HG03064 (cell line): ENCODE measurements at regions not wholly inside any gene's neighbourhood (a gene's known extent, or its start where the extent isn't known, plus 50 kb on each side); places are given as distances from the start of the nearest gene placed in this dataset.
"Not testable (repeated sequence)": the region's sequence is repeated elsewhere in the genome, so short reads cannot be mapped to it uniquely, and the experiment has no call there.

ENCODE experiments used
- ATAC-seq: cut with Tn5 transposase; IDR thresholded peaks from one replicate; pipeline ENCODE4 v1.9.1; 2021; ENCODE audit warnings: low read depth; ENCODE audit not compliant: unreplicated experiment

DNA sequence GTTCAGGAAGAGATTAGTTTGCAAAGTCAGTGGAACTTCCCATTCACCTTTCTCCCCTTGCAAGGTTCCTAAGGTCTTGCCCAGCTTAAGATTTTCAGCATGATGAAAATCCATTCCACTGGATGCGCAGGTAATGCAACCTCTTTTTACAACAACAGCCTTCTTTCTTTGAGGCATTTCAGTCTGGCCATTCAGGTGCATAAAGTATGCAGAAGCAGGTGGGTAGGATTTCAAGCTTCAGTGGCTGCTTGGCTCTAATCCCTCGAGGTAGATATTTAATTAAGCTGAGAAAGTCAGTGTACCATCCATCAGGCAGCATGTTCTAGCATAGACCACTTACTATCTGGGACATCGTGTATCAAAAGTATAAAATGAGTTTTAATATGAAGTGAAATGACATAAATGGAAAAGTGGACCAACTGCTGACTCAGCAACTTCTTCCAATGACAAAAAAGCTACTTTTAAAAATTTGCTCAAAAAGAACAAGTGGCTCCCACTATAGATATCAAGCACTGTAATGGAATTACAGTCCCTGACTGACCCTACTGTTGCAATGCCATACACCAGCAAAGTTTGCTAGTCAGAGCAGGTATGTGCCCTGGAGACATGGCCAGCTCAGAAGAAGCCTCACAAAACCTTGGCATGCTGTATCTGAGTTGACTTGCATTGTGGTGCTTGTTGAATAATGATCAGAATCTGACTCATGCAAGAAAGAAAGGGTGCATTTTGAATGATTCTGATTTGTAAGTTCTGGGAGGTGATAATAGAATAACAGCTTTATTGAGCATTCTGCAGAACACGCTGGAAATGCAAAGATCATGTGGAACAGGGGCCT lies 459.9 kb upstream of the MCTP2 start:
- no peak for ATAC-seq

GRCh38 chr15:93770788-93771187 lies 460.6 kb upstream of the MCTP2 start:
- ATAC-seq = no peak

DNA sequence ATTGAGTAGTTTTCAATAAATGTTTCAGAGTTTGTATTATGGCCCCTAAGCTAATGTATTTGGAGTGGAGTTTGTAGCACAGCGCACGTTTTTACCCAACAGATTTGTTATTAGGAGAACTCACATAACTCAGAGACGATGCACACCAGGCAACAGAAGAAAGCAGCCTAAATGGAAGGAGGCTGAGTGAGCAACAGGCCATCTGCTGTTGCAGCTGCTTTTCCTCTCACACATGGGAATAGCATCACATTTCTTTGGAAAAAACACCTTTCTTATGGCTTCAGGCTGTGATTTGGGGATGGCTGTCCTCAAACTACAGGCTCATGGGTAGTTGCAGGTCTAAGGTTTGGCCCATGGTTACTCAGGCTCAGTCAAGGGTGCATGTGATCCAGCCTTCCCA lies 469.3 kb upstream of the MCTP2 start:
- ATAC-seq = no peak

DNA sequence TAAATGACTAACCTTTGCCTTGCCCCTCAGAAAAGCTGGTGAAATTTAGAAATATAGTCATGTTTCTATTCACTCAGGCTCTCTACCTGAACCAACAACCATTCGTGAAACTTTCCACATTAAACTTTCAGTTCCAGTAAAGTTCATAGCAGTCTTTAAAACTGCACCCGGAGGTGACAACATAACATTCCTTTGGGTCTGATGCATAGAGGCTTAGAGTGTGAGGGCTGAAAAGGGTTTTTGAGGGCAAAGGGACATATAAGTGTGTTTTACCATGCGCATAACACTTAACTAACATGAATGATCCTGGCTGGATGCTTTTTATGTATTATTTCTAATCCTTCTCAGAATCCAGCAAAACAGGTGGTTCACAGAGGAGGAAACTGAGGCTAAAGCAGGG lies 471.7 kb upstream of the MCTP2 start:
- no peak for ATAC-seq

DNA sequence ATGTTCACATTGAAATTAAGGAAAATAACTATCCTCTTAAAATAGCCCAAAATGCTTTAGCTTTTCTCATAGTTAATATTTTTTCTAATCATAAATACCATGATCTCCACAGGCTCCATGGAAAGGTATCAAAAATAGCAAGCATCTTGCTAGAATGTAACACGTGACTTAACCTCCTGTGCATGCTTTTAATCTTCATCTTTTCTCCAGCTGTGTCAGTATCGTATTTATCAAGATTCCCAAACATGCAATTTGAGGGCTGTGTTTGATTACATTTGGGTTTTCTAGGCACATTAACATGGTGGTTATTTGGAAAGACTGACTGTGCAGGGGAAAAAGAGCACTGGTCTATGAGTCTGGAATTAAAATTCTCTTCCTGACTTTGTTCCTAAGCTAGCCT lies 472.5 kb upstream of the MCTP2 start:
- no peak for ATAC-seq

DNA sequence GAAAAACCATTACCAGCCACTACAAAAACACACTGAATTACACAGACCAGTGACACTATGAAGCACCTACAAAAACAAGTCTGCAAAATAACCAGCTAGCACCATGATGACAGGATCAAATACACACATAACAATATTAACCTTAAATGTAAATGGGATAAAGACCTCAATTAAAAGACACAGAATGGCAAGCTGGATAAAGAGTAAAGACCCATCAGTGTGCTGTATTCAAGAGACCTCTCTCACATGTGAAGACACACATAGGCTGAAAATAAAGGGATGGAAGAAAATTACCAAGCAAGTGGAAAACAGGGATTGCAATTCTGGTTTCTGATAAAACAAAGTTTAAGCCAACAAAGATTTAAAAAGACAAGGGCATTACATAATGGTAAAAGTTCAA lies 482.7 kb upstream of the MCTP2 start:
- ATAC-seq = no peak

DNA sequence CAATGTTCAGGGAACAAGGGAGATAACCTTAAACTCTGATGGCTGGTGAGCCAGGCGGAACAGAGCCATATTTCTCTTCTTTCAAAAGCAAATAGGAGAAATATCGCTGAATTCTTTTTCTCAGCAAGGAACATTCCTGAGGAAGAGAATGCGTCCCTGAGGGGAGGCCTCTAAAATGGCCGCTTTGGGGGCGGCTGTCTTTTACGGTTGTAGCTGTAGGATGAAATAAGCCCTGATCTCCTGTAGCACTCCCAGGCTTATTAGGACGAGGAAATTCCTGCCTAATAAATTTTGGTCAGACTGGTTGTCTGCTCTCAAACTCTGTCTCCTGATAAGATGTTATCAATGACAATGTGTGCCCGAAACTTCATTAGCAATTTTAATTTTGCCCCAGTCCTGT lies 496.4 kb upstream of the MCTP2 start:
- ATAC-seq = not testable (repeated sequence)

DNA sequence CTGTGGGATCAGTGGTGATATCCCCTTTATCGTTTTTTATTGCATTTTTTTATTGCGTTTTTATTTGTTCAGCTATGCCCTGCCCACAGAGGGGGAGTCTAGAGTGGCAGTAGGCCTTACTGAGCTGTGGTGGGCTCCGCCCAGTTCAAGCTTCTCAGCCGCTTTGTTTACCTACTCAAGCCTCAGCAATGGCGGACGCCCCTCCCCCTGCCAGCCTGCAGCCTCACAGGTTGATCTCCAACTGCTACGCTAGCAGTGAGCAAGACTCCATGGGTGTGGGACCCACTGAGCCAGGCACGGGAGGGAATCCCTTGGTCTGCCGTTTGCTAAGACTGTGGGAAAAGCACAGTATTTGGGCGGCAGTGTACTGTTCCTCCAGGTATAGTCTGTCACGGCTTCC lies 500.6 kb upstream of the MCTP2 start:
- no peak for ATAC-seq

DNA sequence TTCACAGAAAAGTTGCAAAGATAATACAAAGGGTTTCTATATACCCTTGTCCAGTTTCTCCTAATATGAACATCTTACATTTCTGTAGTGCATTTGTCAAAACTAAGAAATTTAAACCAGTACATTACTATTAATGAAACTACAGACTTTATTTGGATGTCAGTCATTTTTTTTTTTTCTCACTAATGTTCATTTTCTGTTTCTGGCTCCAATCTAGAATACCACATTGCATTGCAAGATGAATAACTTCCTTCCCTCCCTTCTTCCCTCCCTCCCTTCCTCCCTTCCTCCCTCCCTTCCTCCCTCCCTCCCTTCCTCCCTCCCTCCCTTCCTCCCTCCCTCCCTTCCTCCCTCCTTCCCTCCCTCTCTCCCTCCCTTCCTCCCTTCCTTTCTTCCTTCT lies 509.2 kb upstream of the MCTP2 start:
- no peak for ATAC-seq

DNA sequence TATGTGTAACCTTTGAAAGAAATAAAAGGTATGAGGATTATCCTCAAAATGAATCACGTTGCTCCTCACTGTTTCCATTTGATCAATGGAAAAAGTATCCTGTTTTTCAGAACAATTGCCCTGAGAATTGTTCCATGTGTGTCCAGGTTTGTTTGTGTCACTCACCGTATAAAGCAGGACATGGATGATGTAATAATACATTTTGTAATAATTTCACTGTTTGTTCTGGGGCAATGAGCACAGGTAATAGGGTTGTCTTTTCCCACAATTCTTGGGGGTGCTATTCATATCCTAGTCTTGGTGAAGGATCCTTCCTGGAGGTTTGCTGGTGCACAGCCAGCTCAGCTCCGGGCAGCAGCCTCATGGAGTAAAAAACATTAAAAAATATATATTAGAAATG lies 510.8 kb upstream of the MCTP2 start:
- no peak for ATAC-seq

DNA sequence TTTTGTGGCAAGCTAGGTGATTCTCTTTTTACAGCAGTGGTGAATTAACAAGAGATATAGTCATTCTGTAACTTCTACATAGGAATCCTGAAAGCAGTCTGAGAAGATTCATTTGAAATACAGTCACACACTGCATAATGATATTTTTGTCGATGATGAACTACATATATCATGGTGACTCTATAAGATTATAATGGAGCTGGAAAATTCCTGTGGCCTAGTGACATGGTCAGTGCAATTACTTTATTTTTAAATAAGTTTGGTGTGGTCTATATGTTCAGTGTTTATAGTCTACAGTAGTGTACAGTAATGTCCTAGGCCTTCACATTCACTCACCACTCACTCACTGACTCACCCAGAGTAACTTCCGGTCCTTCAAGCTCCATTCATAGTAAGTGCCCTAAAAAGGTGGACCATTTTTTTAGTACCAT lies 511.4 kb upstream of the MCTP2 start:
- ATAC-seq = no peak

- no peak for ATAC-seq
Observed at GRCh38 chr15:93716615-93717231, 514.6 kb upstream of the MCTP2 start.

DNA sequence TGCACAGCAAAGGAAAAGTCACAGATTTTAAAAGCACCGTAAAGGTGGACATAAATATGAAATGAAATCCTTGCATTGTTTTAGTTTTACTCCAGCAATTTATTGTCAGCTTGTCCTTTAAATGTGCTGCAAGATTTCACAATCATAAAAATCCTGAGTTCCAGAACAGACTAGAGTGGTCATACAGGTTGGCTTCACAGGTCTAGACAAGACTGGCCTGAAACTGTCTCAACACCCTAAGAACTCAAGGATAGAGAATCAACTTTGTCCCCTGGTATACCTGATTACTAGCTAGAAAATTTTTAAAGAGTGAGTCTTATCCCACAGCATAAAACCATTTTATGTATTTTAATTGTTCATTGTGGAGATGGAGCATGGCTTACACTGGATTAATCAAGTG lies 521.7 kb upstream of the MCTP2 start:
- ATAC-seq = no peak

- no peak for ATAC-seq
Observed at GRCh38 chr15:93708724-93709445, 522.5 kb upstream of the MCTP2 start.

GRCh38 chr15:93707751-93708150 lies 523.6 kb upstream of the MCTP2 start:
- no peak for ATAC-seq

DNA sequence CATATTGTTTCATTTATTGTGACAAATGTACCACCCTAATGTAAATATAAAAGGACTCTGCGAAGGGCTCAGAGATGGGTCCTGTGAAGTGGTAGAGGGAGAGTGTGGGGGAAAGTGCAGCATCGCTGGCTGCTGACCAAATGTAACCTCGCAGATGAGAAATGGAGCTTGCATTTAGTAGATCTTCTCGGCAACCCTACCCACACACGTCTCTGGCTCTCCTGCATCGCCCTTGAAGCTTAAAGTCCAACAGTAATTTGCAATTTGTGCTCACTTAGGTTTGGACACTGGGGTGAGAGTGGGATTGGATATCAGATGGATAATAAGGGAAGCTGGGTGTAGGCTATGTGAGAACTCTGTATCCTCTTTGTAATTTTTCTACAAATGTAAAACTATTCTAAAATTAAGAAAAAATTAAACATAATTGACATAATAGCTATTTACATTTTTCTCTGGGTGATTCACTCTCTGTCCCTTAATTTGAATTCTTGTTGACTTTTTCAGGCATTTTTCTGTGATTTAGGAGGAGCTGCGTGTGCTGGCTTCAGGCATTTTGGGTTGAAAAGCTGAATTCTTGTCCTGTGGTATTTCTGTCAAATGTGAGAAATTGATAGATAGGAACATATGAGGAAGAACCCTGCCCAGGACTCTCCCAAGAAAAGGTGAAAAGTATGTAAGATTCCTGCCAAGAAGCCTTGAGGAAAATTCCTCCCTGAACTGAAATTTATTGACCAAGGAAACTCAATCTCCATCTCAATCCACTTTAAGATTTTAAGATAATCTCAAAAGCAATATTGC lies 524.7 kb upstream of the MCTP2 start:
- no peak for ATAC-seq

- ATAC-seq = no peak
Observed at GRCh38 chr15:93705753-93706455, 525.5 kb upstream of the MCTP2 start.

DNA sequence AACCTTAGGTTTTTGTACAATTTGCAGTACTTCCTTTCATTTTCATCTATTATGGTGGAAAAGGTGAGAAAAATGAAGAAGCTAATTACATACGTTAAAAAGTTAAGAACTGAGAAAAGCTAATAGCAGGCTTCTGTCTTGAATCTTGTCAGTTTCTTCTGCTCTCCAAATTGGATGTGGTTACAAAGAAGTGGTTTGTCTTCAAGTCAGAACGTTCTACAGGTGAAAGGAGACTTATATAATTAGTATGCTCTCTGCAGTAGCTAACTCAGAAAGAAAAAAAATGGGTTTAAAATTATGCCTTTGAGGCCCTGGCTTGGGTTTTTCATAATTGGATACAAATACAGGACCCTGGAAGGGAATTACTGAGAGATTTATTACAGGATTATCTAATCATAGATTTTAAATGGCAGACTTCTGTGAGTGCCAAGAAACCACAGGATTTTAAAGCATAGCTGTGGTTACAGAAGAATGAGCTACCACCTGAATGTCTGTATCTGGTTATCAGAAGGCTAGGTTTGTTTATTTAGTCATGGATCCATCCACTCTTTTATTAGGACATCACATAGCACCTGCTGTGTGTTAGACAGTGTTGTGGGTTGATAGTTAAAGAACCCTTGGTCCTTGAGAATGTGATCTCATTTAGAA lies 528.1 kb upstream of the MCTP2 start:
- ATAC-seq = no peak

DNA sequence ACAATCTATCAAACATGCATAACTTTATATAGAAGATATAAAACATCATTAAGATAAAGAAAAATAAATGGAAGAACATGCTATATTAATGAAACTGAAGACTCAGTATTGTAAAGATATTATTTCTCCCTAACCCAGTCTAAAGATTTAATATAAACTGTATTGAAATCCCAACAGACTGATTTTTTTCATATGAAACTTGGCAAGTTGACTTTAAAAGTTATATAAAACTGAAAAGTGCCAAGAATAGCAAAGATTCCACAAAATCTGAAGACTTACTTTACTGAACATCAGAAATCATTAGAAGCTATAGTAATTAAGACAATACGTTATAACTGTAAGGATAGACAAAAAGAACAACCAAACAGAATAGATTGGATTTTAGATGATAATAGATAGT lies 531.3 kb upstream of the MCTP2 start:
- no peak for ATAC-seq

- ATAC-seq = no peak
Observed at GRCh38 chr15:93694033-93694432, 537.3 kb upstream of the MCTP2 start.
